Lower leg skin (tissue), 3 donors: ENCODE measurements at regions not wholly inside any gene's neighbourhood (a gene's known extent, or its start where the extent isn't known, plus 50 kb on each side); places are given as distances from the start of the nearest gene placed in this dataset.

Experiments used
- CTCF ChIP-seq, 3 donors: fragments of 450-650 bp; IDR thresholded peaks; one replicate each; pipeline ENCODE4 v1.5.1; 2016; ENCODE audit warnings: antibody characterized with exemption in 3 of 3, mild to moderate bottlenecking in 3 of 3, moderate library complexity in 2 of 3
- POLR2A ChIP-seq, 2 donors: fragments of 450-650 bp; IDR thresholded peaks; one replicate each; pipeline ENCODE4 v1.6.1; 2016 to 2017; ENCODE audit warnings: antibody characterized with exemption in 2 of 2, mild to moderate bottlenecking in 1 of 2, moderate library complexity in 1 of 2

- TF ChIP-seq POLR2A (IDR thresholded peaks at IDR 0.05) (no peak), CTCF (IDR thresholded peaks at IDR 0.05) (no peak)
These were observed 61.4 kb upstream of the PNMA1 start for GRCh38 chr14:73775339-73776193.
